Hepatocyte (in vitro differentiated cells): ENCODE measurements at regions not wholly inside any gene's neighbourhood (a gene's known extent, or its start where the extent isn't known, plus 50 kb on each side); places are given as distances from the start of the nearest gene placed in this dataset.
"Not testable (repeated sequence)": the region's sequence is repeated elsewhere in the genome, so short reads cannot be mapped to it uniquely, and the experiment has no call there.

ENCODE experiments used
- DNase-seq: peaks from one replicate; pipeline ENCODE4 v3.0.0-alpha.2; 2016; ENCODE audit warnings: low spot score
- H2AFZ ChIP-seq: fragments of 200-600 bp; sonication (generic); 2 replicates; pipeline ENCODE4 v1.6.0; 2016; ENCODE audit warnings: antibody characterized with exemption, mild to moderate bottlenecking
- H3K27ac ChIP-seq: fragments of 200-600 bp; sonication (generic); 2 replicates; pipeline ENCODE4 v1.5.1; 2016; ENCODE audit warnings: mild to moderate bottlenecking
- H3K27me3 ChIP-seq: fragments of 200-600 bp; sonication (generic); 2 replicates; pipeline ENCODE4 v1.6.1; 2016
- H3K36me3 ChIP-seq: fragments of 200-600 bp; sonication (generic); replicated peaks from 2 replicates; pipeline ENCODE4 v1.5.1; 2016; ENCODE audit warnings: low read depth; ENCODE audit not compliant: insufficient read depth
- H3K4me1 ChIP-seq: fragments of 200-600 bp; sonication (generic); 2 replicates; pipeline ENCODE4 v1.5.1; 2016; ENCODE audit warnings: mild to moderate bottlenecking, moderate library complexity; ENCODE audit not compliant: insufficient read depth
- H3K4me2 ChIP-seq: fragments of 200-600 bp; sonication (generic); 2 replicates; pipeline ENCODE4 v1.6.0; 2016
- H3K4me3 ChIP-seq: fragments of 200-600 bp; sonication (generic); 2 replicates; pipeline ENCODE4 v1.5.1; 2016; ENCODE audit warnings: mild to moderate bottlenecking
- H3K79me2 ChIP-seq: fragments of 200-600 bp; sonication (generic); 2 replicates; pipeline ENCODE4 v1.6.0; 2017; ENCODE audit warnings: mild to moderate bottlenecking
- H3K9me2 ChIP-seq: fragments of 200-600 bp; sonication (generic); replicated peaks from 2 replicates; pipeline ENCODE4 v1.6.0; 2017; ENCODE audit warnings: mild to moderate bottlenecking; ENCODE audit not compliant: insufficient read depth
- H3K9me3 ChIP-seq: fragments of 200-600 bp; sonication (generic); 2 replicates; pipeline ENCODE4 v1.5.1; 2016; ENCODE audit warnings: low read depth, mild to moderate bottlenecking
- H4K20me1 ChIP-seq: fragments of 200-600 bp; sonication (generic); 2 replicates; pipeline ENCODE4 v1.6.0; 2016; ENCODE audit warnings: mild to moderate bottlenecking; ENCODE audit not compliant: insufficient read depth, poor library complexity, severe bottlenecking
- CTCF ChIP-seq: fragments of 200-600 bp; sonication (generic); IDR thresholded peaks from 2 replicates; pipeline ENCODE4 v1.5.1; 2016; ENCODE audit warnings: antibody characterized with exemption, mild to moderate bottlenecking; ENCODE audit not compliant: poor library complexity
- EZH2 ChIP-seq: fragments of 200-600 bp; sonication (generic); IDR thresholded peaks from 2 replicates; pipeline ENCODE4 v1.6.1; 2016; ENCODE audit warnings: antibody characterized with exemption, mild to moderate bottlenecking, borderline replicate concordance
- EZH2phosphoT487 ChIP-seq: fragments of 200-600 bp; sonication (generic); IDR thresholded peaks from one replicate; pipeline ENCODE4 v1.6.1; 2018; ENCODE audit warnings: antibody characterized with exemption, mild to moderate bottlenecking, low read depth, moderate library complexity; ENCODE audit not compliant: unreplicated experiment, severe bottlenecking
- WGBS: methylation state at CpG from one replicate; pipeline ENCODE4 v1.1.6; 2016; ENCODE audit warnings: low lambda C conversion rate; ENCODE audit errors: missing lambda C conversion rate; 5-methylcytosine and 5-hydroxymethylcytosine counted together

DNA sequence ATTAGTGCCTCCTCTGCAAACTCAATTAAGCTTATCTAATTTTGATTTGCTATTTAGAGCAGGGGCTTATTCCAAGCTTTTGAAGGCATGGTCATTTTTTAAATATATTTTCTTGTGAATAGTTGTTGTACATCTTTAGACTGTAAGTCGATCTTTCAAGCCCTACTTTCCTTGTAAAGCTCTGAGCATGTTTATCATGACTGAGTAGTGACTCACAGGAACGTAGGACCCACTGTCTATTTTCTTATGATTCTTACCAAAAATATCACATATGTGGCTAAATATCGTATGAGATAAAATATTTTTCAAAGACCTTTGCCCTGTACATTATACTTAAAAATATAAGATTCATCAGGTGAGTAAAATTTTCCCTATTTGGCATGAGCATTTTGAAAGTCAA lies 440.4 kb upstream of the GRIN3A start:
- Histone ChIP-seq H3K36me3 (no peaks in the 10 kb centered on the region), H3K4me3 (no peak overlapping the region), H3K27ac (no peak overlapping the region), H3K9me3 (no peaks in the 10 kb centered on the region), H2AFZ (no peak overlapping the region), H4K20me1 (no peaks in the 10 kb centered on the region), H3K4me1 (no peaks in the 10 kb centered on the region), H3K4me2 (no peak overlapping the region), H3K79me2 (no peaks in the 10 kb centered on the region), H3K27me3 (no peaks in the 10 kb centered on the region), H3K9me2 (no peaks in the 10 kb centered on the region)
- WGBS: 73% methylated on average over 3 of the region's 3 CpGs
- TF ChIP-seq EZH2phosphoT487 (no peak), CTCF (no peak), EZH2 (no peak)
- no peak for DNase-seq

DNA sequence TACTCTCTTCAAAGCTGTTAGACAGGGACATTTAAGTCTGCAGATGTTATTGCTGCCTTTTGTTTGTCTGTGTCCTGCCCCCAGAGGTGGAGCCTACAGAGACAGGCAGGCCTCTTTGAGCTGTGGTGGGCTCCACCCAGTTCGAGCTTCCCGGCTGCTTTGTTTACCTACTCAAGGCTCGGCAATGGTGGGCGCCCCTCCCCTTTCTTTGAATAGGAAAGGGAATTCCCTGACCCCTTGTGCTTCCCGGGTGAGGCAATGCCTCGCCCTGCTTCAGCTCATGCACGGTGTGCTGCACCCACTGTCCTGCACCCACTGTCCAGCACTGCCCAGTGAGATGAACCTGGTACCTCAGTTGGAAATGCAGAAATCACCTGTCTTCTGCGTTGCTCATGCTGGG lies 435.8 kb upstream of the GRIN3A start:
- H3K27me3 ChIP-seq, H3K79me2 ChIP-seq, H3K36me3 ChIP-seq, H2AFZ ChIP-seq, H3K4me3 ChIP-seq, H4K20me1 ChIP-seq, H3K9me3 ChIP-seq, H3K4me1 ChIP-seq, H3K9me2 ChIP-seq, H3K4me2 ChIP-seq, H3K27ac ChIP-seq, DNase-seq: not testable (repeated sequence)
- 88% methylated on average over 8 of the region's 8 CpGs for WGBS

DNA sequence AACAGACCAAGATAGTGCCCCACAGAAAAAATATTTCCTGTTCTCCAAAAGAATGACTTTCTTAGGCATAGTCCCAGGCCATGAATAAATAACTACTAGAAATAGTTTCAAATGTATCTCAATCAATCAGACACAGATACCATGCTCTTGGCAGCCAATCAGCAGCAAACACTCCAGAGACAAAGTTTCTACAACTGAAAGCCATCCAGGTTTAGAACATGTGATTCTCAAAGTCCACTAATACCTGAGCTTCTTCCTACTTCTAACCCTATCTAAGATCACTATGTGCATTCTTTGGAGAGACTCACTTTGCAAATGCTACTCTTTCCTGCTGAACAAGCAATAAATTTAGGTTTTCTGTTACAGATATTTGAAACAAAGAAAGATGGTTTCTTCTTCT lies 425.8 kb upstream of the GRIN3A start:
- DNase-seq: no peak
- Histone ChIP-seq H3K27me3 (no peaks in the 10 kb centered on the region), H3K9me3 (no peaks in the 10 kb centered on the region), H4K20me1 (no peaks in the 10 kb centered on the region), H3K36me3 (no peaks in the 10 kb centered on the region), H3K4me1 (no peaks in the 10 kb centered on the region), H2AFZ (no peak overlapping the region), H3K9me2 (no peaks in the 10 kb centered on the region), H3K79me2 (no peaks in the 10 kb centered on the region), H3K4me2 (no peak overlapping the region), H3K4me3 (no peak overlapping the region), H3K27ac (no peak overlapping the region)
- TF ChIP-seq CTCF (no peak), EZH2phosphoT487 (no peak), EZH2 (no peak)

GRCh38 chr9:102153081-102153480 lies 414.6 kb upstream of the GRIN3A start:
- not testable (repeated sequence) for DNase-seq, H3K4me1 ChIP-seq, H3K36me3 ChIP-seq, H3K4me2 ChIP-seq, H2AFZ ChIP-seq, H3K27me3 ChIP-seq, H3K27ac ChIP-seq, H3K9me2 ChIP-seq, H3K4me3 ChIP-seq, H3K9me3 ChIP-seq, H4K20me1 ChIP-seq, H3K79me2 ChIP-seq
- WGBS: 73% methylated on average over 12 of the region's 12 CpGs

DNA sequence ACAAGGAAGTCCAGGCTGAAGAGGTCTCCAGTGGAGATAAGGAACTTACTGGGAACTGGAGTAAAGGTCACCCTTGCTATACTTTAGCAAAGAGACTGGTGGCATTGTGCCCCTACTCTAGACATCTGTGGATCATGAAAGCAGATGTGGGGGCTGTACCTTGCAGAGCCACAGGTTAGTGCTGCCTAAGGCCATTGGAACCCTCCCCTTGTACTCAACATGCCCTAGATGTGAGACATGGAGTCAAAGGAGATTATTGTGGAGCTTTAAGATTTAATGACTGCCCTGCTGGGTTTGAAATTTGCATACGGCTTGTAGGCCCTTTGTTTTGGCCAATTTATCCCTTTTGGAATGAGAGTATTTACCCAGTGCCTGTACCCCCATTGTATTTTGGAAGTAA lies 397.3 kb upstream of the GRIN3A start:
- Histone ChIP-seq H3K27ac (no peak overlapping the region), H3K9me2 (no peaks in the 10 kb centered on the region), H3K4me2 (no peak overlapping the region), H3K4me3 (no peak overlapping the region), H3K27me3 (no peaks in the 10 kb centered on the region), H3K9me3 (no peaks in the 10 kb centered on the region), H4K20me1 (no peaks in the 10 kb centered on the region), H3K4me1 (no peaks in the 10 kb centered on the region), H2AFZ (no peak overlapping the region), H3K79me2 (no peaks in the 10 kb centered on the region), H3K36me3 (no peaks in the 10 kb centered on the region)
- TF ChIP-seq EZH2 (no peak), CTCF (no peak), EZH2phosphoT487 (no peak)
- no peak for DNase-seq
- WGBS: 36% methylated on average over 1 of the region's 1 CpG
